ENCODE measurements at regions not wholly inside any gene's neighbourhood (a gene's known extent, or its start where the extent isn't known, plus 50 kb on each side); places are given as distances from the start of the nearest gene placed in this dataset.

DNA sequence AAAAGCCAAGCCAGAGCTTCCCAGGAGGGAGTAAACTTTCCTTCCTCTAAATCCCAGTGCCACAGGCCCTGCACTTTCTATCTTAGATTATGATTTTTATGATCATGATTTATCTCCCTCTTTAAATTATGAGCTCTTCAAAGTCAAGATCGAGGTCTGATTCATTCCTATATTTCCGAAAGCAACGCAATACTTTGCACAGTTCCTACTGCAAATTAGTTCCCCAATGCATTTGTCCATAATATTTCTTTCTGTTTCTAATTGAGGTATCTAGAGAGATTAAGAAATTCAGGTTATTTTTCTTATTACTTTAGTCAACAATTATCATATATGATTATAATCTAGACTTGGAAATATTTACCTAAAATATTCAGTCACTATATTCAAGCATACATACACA, 173.1 kb upstream of the LPP start:
- no peak for DNase-seq (ENCODE audit: low read depth)
- TF ChIP-seq, protein P1, sequence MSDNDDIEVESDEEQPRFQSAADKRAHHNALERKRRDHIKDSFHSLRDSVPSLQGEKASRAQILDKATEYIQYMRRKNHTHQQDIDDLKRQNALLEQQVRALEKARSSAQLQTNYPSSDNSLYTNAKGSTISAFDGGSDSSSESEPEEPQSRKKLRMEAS (IDR thresholded peaks at IDR 0.05; ENCODE audit: low read depth, low read length): no peak
- no peak for TF ChIP-seq MYC (IDR thresholded peaks at IDR 0.05; ENCODE audit: low read depth, low read length)
- TF ChIP-seq POLR2A (IDR thresholded peaks at IDR 0.05; ENCODE audit: extremely low read depth, insufficient read length): no peak
- TF ChIP-seq, protein P2, sequence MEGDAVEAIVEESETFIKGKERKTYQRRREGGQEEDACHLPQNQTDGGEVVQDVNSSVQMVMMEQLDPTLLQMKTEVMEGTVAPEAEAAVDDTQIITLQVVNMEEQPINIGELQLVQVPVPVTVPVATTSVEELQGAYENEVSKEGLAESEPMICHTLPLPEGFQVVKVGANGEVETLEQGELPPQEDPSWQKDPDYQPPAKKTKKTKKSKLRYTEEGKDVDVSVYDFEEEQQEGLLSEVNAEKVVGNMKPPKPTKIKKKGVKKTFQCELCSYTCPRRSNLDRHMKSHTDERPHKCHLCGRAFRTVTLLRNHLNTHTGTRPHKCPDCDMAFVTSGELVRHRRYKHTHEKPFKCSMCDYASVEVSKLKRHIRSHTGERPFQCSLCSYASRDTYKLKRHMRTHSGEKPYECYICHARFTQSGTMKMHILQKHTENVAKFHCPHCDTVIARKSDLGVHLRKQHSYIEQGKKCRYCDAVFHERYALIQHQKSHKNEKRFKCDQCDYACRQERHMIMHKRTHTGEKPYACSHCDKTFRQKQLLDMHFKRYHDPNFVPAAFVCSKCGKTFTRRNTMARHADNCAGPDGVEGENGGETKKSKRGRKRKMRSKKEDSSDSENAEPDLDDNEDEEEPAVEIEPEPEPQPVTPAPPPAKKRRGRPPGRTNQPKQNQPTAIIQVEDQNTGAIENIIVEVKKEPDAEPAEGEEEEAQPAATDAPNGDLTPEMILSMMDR (IDR thresholded peaks at IDR 0.05; ENCODE audit: low read depth, low read length): no peak
- no peak overlapping the region for H3K4me3 ChIP-seq (ENCODE audit: low read depth, low read length)

DNA sequence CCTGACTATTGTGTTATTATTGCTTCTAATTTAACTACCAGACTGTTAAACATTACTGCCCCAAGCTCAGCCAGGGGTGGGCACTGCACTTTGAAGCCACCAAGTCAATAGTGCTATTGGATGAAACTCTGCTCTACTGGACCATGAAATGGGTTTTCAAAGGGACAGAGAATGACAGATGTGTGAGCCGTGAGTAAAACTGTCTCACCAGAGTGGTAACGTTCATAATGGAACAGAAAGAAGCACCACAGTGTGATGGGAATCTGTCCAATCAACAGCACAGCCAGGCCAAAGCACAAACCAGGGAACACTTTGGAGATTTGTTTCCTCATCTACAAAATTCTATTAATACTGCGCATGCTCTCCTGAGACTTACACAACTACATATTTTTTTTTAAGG, 171.8 kb upstream of the LPP start:
- DNase-seq (ENCODE audit: low read depth): no peak
- TF ChIP-seq, protein P2 (IDR thresholded peaks at IDR 0.05; ENCODE audit: low read depth, low read length): no peak
- TF ChIP-seq MYC (IDR thresholded peaks at IDR 0.05; ENCODE audit: low read depth, low read length): no peak
- TF ChIP-seq, protein P1 (IDR thresholded peaks at IDR 0.05; ENCODE audit: low read depth, low read length): no peak
- H3K4me3 ChIP-seq (ENCODE audit: low read depth, low read length): no peak overlapping the region

DNA sequence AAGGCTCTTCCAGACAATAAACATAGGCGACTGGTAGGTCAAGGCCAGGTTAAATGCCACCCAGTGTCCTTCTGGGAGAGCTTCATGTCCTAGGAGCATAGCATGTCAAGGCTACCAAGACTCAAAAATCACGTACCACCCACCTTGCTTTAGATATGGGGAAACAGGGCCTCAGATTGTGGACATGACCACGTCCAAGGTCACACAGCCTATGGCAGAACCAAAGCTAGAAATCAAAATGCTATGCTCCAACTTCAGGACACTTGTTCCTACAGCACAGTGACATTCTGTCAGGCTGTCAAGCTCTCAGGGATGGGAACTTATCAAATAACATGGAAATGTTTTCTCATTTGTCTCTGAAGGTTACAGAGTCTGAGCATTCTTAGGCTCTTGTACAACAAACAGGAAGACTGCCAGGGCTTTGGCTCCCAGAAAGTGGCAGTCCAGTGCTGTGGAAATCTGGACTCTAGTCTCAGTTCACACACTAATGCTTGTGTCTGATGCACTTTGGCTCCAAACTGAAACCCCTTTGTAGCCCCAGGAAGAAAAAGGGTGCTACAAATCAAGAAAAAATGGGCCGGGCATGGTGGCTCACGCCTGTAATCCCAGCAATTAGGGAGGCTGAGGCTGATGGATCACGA, 170.4 kb upstream of the LPP start:
- no peak for DNase-seq (ENCODE audit: low read depth)
- no peak overlapping the region for H3K4me3 ChIP-seq (ENCODE audit: low read depth, low read length)
- TF ChIP-seq, protein P1 (IDR thresholded peaks at IDR 0.05; ENCODE audit: low read depth, low read length): no peak
- TF ChIP-seq MYC (IDR thresholded peaks at IDR 0.05; ENCODE audit: low read depth, low read length) (no peak), POLR2A (IDR thresholded peaks at IDR 0.05; ENCODE audit: extremely low read depth, insufficient read length) (no peak)
- TF ChIP-seq, protein P2 (IDR thresholded peaks at IDR 0.05; ENCODE audit: low read depth, low read length): no peak

DNA sequence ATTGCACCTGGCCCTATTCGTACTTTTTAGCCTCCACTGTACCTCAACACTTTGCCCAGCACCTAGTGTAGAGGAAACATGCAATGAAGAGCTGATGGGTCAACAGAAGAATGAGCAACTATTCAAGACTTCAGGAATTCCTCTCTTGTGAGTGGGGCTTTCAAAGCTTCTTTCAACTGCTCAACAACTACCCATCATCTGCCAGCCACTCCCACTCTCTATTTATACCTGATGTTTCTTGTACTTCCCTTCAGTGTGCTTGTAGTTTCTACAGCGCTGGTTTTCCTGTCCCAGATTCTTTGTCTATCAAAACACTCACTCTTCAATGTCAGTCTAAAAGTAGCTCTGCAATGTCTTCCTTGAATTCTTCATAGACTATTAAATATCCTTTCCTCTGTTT, 168.3 kb upstream of the LPP start:
- TF ChIP-seq, protein P1 (IDR thresholded peaks at IDR 0.05; ENCODE audit: low read depth, low read length): no peak
- TF ChIP-seq, protein P2 (IDR thresholded peaks at IDR 0.05; ENCODE audit: low read depth, low read length): no peak
- TF ChIP-seq MYC (IDR thresholded peaks at IDR 0.05; ENCODE audit: low read depth, low read length) (no peak), POLR2A (IDR thresholded peaks at IDR 0.05; ENCODE audit: extremely low read depth, insufficient read length) (no peak)
- no peak overlapping the region for H3K4me3 ChIP-seq (ENCODE audit: low read depth, low read length)
- no peak for DNase-seq (ENCODE audit: low read depth)

DNA sequence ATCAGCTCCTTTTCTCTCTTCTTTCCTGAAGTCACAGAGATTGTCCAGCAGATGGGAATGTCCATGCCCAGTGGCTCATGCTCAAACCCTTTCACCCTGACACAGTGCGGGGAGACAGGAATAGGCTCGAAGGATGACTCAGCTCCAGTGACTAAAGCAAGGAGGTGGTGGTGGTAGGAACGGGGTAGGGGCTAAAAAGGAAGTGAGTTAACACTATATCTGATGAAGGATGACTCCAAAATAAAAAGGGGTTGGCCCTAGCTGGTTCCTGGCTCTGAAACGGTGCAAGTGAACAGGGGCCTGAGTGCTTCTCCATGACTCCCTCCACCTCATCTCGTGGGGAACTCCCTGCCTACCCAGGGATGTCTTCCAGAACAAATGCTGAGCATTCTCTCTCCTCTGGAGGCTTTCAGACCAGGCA, 167.4 kb upstream of the LPP start:
- peak; percentile 84 for DNase-seq (ENCODE audit: low read depth)
- no peak overlapping the region for H3K4me3 ChIP-seq (ENCODE audit: low read depth, low read length)
- TF ChIP-seq, protein P1 (IDR thresholded peaks at IDR 0.05; ENCODE audit: low read depth, low read length): 0 out of 2 replicates have a peak, but pooled peaks have one; percentile 18
- TF ChIP-seq, protein P2 (IDR thresholded peaks at IDR 0.05; ENCODE audit: low read depth, low read length): no peak
